HG02885 (cell line): ENCODE measurements at regions not wholly inside any gene's neighbourhood (a gene's known extent, or its start where the extent isn't known, plus 50 kb on each side); places are given as distances from the start of the nearest gene placed in this dataset.
"Not testable (repeated sequence)": the region's sequence is repeated elsewhere in the genome, so short reads cannot be mapped to it uniquely, and the experiment has no call there.

Experiments used
- ATAC-seq: cut with Tn5 transposase; IDR thresholded peaks from one replicate; pipeline ENCODE4 v1.9.1; 2021; ENCODE audit warnings: mild to moderate bottlenecking; ENCODE audit not compliant: unreplicated experiment, poor library complexity

DNA sequence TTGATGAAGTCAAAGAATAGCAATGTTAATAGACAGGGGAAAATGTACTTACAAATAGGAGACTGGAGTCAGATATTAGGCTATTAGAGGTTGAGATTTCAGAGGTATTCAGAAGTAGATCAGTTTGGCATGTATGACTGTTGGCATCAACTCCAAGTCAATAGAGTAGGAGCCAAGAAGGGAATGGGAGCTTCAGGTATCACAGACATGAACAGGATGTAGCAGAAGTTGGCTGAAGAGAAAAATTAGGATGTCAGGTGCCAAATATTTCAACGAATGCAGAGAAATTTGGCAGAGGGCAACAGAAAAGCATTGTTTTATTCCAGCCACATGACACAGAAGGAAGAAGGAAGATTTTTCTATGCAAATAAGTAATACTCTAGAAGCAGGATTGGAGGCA lies 69.7 kb downstream of the GLYATL1 start:
- no peak for ATAC-seq

DNA sequence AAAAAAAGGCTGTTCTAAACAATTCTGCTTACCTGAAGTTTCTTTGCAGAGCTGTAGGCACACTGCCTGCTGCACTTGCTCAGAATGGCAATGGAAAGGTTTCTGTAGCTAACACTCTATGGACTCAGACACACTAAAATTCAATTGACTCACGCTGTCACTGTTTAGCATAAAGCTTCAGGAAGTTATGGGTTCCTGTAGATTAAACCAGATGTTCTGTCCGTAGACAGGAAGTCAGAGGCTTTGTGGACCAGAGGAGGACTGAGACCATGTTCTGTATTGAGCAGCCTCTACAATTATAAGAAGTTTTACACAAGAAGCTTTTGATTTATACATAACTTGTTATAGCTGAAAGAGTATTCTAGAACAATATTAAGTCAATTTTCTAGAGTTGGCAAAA lies 70.4 kb downstream of the GLYATL1 start:
- peak; percentile 73 for ATAC-seq

DNA sequence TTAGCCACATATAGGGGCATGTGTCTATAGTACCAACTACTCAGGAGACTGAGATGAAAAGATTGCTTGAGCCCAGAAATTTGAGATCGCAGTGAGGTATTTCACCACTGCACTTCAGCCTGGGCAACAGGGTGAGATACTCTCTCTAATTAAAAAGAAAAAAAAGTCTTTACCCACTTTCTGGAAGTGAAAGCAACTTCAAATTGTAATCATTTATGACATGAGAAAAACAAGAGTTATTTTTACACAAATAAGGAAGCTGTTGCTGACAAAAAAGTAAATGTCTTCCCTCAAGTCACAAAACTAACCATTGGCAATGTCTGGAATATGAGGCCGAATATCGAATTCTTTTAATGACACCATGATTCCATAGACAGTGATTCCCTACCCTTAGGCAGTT lies 71.4 kb downstream of the GLYATL1 start:
- no peak for ATAC-seq

DNA sequence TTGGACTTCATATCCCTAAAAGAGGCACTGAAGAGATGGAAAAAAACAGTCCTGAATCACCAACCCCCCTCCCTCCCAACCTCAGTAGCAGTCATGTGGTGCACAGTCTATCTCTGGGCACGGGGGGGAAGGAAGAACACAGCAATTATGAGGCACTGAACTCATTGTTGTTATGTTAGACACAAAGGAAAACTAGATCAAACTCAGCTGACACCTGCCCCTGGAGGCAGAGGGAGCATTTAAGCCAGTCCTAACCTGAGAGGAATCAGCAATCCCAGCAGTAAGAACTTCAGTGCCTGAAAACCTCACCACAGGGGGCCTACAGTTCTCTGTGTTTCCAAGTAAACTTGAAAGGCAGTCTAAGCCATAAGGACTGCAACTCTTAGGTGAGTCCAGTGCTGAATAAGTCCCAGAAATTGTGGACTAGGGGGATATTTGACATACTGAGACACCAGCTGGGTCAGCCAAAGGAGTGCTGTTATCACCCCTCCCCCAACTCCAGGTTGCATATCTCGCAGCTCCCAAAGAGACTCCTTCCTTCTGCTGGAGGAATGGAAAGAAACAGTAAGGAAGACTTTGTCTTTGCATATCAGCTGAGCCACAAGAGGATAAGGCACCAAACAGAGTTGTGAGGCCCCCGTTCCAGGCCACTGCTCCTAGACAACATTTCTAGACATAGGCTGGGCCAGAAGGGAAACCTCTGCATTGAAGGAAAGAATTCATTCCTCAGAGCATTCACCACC lies 72.5 kb downstream of the GLYATL1 start:
- ATAC-seq = peak; percentile 45

DNA sequence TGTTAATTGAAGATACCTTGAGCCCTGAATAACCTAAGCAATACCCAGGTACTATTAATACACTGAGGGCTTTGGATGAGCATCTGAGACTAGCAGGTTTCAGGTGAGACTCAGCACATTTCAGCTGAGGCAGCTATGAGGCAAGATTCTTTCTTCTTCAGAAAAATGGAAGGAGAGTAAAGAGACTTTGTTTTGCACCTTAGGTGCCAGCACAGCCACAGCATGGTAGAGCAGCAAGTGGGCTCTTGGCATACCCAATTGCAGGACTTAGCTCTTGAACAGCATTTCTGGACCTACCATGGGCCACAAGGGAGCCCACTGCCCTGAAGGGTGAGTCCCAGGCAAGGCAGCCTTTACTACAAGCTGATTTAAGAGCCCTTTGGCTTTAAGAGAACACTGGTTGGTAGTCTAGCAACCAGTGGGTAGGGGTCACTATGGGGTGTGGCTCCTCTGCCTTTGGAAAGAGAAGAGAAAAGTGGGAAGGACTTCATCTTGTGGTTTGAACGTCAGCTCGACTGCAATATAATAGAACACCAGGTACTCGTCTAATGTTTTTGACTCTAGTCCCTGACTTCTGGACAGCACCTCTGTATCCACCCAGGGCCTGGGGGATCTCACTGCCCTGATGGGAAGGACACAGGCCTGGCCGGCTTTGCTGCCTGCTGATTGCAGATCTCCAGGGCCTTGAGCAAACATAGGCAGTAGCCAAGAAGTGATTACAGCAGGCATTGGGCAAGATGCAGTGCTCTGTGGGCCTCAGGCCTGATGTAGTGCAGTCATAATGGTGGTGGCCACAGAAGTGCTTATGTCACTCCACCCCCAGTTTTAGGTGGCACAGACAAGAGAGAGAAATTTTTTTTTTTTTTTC lies 73.3 kb downstream of the GLYATL1 start:
- ATAC-seq = peak; percentile 24

DNA sequence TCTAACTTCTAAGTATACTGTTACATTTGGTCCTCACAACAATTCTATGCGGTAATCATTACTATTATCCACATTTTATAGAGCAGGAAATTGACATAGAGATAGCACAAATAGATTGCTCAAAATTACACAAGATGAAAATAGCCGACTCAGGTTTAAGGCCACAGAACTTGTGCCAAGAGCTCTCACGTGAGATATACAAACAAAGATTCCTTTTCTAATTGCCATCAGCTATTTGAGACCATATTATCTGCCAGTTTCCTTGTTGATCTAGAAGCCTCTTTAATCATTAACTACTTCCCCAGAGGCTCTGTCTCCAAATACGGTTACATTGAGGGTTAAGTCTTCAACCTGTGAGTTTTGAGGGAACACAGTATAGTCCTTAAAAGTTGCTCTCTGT lies 61.0 kb upstream of the GLYATL1B start:
- no peak for ATAC-seq

DNA sequence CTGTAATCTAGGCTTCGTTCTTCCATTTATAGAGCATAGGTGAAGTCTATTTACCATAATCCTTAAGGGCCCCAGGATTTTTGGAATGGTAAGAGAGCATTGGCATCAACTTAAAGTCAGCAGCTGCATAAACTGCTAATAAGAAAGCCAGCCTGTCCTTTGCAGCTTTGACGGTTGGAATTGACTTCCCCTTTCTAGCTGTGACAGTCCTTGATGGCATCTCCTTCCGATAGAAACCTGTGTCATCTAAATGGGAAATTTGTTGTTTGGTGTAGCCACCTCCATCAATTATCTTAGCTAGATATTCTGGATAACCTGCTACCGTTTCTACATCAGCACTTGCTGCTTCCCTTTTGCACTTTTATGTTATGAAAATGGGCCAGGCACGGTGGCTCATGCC lies 58.0 kb upstream of the GLYATL1B start:
- ATAC-seq = no peak

DNA sequence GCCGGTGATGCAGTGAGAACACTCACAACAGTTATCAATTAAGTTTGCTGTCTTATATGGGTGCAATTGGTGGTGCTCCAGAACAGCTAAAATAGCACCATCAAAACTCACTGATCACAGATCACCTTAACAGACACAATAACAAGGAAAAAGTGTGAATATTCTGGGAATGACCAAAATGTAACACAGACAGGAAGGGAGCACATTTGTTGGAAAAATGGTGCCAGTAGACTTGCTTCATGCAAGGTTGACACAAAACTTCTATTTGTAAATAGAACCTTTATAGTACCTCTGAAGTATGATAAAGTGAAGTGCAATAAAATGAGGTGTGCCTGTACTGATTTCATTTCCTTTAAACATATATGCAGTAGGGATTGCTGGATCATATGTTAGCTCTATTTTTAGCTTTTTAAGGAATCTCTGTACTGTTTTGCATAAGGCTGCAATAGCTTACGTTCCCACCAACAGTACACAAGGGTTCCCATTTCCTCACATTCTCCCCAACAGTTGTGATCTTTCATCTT lies 56.7 kb upstream of the GLYATL1B start:
- ATAC-seq = no peak

DNA sequence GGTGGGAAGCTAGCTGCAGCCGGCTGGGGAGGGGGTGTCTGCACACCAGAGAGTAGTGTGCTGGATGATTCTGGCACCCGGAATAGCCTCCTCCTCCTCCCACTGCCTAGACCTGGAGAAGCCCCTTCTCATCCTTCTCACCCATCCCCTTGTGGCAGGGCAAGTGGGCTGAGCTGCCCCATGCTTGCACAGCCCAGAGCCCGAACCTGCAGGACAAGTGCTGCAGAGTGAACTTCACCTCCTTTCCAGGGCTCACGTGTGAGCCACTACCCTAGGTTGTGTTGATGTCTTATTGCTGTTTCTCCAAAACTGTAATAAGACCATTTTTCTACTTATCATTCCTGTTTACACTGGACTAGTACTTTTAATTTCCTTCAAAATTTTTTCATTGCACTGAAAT lies 56.1 kb upstream of the GLYATL1B start:
- ATAC-seq = no peak

DNA sequence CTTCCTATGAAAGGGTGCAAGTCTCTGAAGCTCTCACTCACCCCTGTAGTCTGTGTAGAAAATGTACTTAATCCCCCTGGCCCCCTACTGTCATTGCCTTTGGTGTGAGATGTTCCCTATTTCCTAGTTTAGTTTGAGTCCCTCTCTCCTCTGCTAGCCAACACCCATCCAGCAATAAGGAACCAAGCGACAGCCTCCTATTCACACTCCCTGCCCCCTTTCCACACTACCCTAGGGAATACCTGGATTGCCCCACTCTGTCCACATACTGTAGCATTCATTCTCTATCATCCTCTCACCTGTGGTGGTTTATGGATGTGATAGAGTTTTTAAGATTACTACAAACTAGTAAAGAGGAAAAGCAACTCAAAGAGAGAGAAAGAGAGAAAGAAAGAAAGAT lies 54.4 kb upstream of the GLYATL1B start:
- ATAC-seq = not testable (repeated sequence)
